ENCODE measurements at regions not wholly inside any gene's neighbourhood (a gene's known extent, or its start where the extent isn't known, plus 50 kb on each side); places are given as distances from the start of the nearest gene placed in this dataset.

GRCh38 chr12:59946635-59947034 lies 350.8 kb downstream of the SLC16A7 start:
- no peak for TF ChIP-seq CTCF (conservative IDR thresholded peaks at IDR 0.05 in 1 of 2, IDR thresholded peaks at IDR 0.05 in 1 of 2; ENCODE audit: extremely low read depth in 1 of 2, insufficient read depth in 1 of 2, low read depth in 1 of 2, low read length in 2 of 2)
- TF ChIP-seq EZH2 (IDR thresholded peaks at IDR 0.05; ENCODE audit: borderline replicate concordance, low read length), result no peak

Data from mammary epithelial cell (primary cell).